Smooth muscle cell (in vitro differentiated cells): ENCODE measurements at regions not wholly inside any gene's neighbourhood (a gene's known extent, or its start where the extent isn't known, plus 50 kb on each side); places are given as distances from the start of the nearest gene placed in this dataset.

Experiments used
- DNase-seq: peaks from one replicate; lab custom pipeline; 2025; ENCODE audit not compliant: unreplicated experiment; lab: John Stamatoyannopoulos, UW
- H2AFZ ChIP-seq: fragments of 200-600 bp; sonication (generic); 2 replicates; pipeline ENCODE4 v1.6.0; 2016; ENCODE audit warnings: antibody characterized with exemption, low read depth, mild to moderate bottlenecking
- H3F3A ChIP-seq: fragments of 200-600 bp; sonication (generic); 2 replicates; pipeline ENCODE4 v1.6.0; 2017; ENCODE audit warnings: antibody characterized with exemption, low read depth
- H3K27ac ChIP-seq: fragments of 200-600 bp; sonication (generic); 2 replicates; pipeline ENCODE4 v1.5.1; 2016; ENCODE audit warnings: low read depth, mild to moderate bottlenecking
- H3K27me3 ChIP-seq: fragments of 200-600 bp; sonication (generic); 2 replicates; pipeline ENCODE4 v1.6.1; 2016; ENCODE audit warnings: low read depth, mild to moderate bottlenecking
- H3K36me3 ChIP-seq: fragments of 200-600 bp; sonication (generic); 2 replicates; pipeline ENCODE4 v1.5.1; 2016; ENCODE audit warnings: low read depth
- H3K4me1 ChIP-seq: fragments of 200-600 bp; sonication (generic); 2 replicates; pipeline ENCODE4 v1.5.1; 2016; ENCODE audit warnings: low read depth
- H3K4me2 ChIP-seq: fragments of 200-600 bp; sonication (generic); 2 replicates; pipeline ENCODE4 v1.6.0; 2016; ENCODE audit warnings: mild to moderate bottlenecking
- H3K4me3 ChIP-seq: fragments of 200-600 bp; sonication (generic); 2 replicates; pipeline ENCODE4 v1.5.1; 2016; ENCODE audit warnings: mild to moderate bottlenecking
- H3K79me2 ChIP-seq: fragments of 200-600 bp; sonication (generic); 2 replicates; pipeline ENCODE4 v1.6.0; 2016; ENCODE audit warnings: low read depth, mild to moderate bottlenecking
- H3K9ac ChIP-seq: fragments of 200-600 bp; sonication (generic); 2 replicates; pipeline ENCODE4 v1.6.0; 2016; ENCODE audit warnings: low read depth
- H3K9me3 ChIP-seq: fragments of 200-600 bp; sonication (generic); replicated peaks from 2 replicates; pipeline ENCODE4 v1.5.1; 2016; ENCODE audit warnings: low read depth
- H4K20me1 ChIP-seq: fragments of 200-600 bp; sonication (generic); 2 replicates; pipeline ENCODE4 v1.6.0; 2016; ENCODE audit warnings: low read depth
- WGBS: methylation state at CpG from one replicate; pipeline ENCODE4 v1.1.7; 2016; ENCODE audit warnings: low lambda C conversion rate; 5-methylcytosine and 5-hydroxymethylcytosine counted together
- TF ChIP-seq, protein P1 (sequence below): fragments of 200-600 bp; sonication (generic); IDR thresholded peaks from 2 replicates; pipeline ENCODE4 v1.5.1; 2017; ENCODE audit warnings: borderline replicate concordance, mild to moderate bottlenecking, antibody characterized with exemption; ENCODE audit not compliant: insufficient read depth, poor library complexity, severe bottlenecking

DNA sequence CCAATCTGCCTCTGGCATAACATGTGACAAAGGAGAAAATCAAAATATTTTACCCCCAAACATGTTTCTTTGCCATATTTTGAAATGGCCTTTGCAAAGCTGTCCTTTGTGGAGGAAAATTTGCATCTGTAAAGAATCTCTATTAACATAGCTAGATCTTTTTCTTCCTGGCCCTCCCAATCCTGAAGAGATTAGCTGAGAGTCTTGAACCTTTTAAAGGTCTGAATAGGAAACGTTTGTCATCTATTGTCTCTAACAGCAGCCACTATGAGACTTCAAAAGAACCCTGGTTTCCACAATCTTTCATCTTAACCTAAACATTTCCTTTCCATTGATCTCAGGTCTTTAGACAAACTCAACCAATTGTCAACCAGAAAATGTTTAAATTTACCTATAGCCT lies 520.9 kb upstream of the TGFBR2 start:
- Histone ChIP-seq H3K4me3 (no peak overlapping the region), H3K9ac (no peak overlapping the region), H3K9me3 (no peaks in the 10 kb centered on the region), H3K79me2 (no peaks in the 10 kb centered on the region), H3K27me3 (no peaks in the 10 kb centered on the region), H2AFZ (no peak overlapping the region), H3K36me3 (no peaks in the 10 kb centered on the region), H3K27ac (no peak overlapping the region), H4K20me1 (no peaks in the 10 kb centered on the region), H3K4me2 (no peak overlapping the region), H3F3A (no peaks in the 10 kb centered on the region), H3K4me1 (peaks cover 14% of the 10 kb centered on the region)
- WGBS, result 14% methylated on average over 1 of the region's 1 CpG
- TF ChIP-seq, protein P1, sequence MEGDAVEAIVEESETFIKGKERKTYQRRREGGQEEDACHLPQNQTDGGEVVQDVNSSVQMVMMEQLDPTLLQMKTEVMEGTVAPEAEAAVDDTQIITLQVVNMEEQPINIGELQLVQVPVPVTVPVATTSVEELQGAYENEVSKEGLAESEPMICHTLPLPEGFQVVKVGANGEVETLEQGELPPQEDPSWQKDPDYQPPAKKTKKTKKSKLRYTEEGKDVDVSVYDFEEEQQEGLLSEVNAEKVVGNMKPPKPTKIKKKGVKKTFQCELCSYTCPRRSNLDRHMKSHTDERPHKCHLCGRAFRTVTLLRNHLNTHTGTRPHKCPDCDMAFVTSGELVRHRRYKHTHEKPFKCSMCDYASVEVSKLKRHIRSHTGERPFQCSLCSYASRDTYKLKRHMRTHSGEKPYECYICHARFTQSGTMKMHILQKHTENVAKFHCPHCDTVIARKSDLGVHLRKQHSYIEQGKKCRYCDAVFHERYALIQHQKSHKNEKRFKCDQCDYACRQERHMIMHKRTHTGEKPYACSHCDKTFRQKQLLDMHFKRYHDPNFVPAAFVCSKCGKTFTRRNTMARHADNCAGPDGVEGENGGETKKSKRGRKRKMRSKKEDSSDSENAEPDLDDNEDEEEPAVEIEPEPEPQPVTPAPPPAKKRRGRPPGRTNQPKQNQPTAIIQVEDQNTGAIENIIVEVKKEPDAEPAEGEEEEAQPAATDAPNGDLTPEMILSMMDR, result no peak
- DNase-seq, result no peak

DNA sequence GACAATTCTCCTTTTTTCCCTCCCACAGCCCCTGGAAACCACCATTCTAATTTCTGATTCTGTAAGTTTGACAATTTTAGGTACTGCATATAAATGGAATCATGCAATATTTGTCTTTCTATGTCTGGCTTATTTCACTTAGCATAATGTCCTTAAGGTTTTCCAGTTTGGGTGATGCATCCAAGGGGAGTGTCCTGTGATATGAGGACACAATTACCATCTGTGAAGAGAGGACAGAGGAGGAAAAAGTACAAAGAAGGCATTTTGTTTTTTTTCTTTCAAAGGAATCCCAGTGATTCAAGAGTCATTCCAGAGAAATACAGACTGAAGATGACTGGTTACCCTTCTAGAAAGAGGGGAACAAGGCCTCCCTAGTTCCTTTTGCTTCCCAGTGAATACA lies 514.7 kb upstream of the TGFBR2 start:
- H2AFZ ChIP-seq, result no peak overlapping the region
- no peaks in the 10 kb centered on the region for H4K20me1 ChIP-seq
- H3K27ac ChIP-seq, result no peak overlapping the region
- TF ChIP-seq, protein P1, result no peak
- no peaks in the 10 kb centered on the region for H3K9me3 ChIP-seq
- H3F3A ChIP-seq, result no peaks in the 10 kb centered on the region
- no peaks in the 10 kb centered on the region for H3K27me3 ChIP-seq
- no peaks in the 10 kb centered on the region for H3K79me2 ChIP-seq
- H3K9ac ChIP-seq, result no peak overlapping the region
- DNase-seq, result no peak
- no peaks in the 10 kb centered on the region for H3K4me1 ChIP-seq
- H3K36me3 ChIP-seq, result no peaks in the 10 kb centered on the region
- no peak overlapping the region for H3K4me3 ChIP-seq
- H3K4me2 ChIP-seq, result no peak overlapping the region

DNA sequence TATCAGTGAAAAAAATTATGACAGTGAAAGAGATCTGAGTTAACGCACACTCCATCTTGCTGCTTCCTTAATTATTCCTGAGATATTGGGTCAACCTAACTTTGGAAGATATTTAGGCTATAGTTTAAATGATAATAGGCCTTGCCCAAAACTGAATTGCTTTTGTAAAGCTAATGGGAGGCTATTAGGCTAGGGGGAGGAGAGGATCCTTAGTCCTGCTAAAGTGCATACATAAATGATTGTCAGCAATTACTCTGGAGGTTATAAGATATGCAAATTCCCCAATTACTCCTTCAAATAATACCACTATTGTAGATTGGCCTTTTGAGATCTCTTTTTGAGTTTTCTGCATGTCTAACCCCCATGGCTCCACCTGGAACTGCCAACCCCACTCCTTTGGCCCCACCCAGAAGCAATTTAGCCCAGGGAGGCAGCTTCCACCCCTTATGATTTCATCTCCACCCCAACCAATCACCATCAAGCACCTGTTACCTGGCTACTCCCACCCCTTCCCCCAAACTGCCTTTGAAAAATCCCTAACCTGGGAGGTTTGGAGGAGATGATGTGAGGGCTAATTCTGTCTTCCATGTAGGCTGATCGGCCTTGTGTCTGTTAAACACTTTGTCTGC lies 509.3 kb upstream of the TGFBR2 start:
- no peaks in the 10 kb centered on the region for H3K79me2 ChIP-seq
- no peaks in the 10 kb centered on the region for H3K27me3 ChIP-seq
- TF ChIP-seq, protein P1, result no peak
- H3K9me3 ChIP-seq, result no peaks in the 10 kb centered on the region
- no peak overlapping the region for H3K9ac ChIP-seq
- H3K27ac ChIP-seq, result no peak overlapping the region
- no peaks in the 10 kb centered on the region for H3K4me1 ChIP-seq
- no peaks in the 10 kb centered on the region for H3F3A ChIP-seq
- WGBS, result 96% methylated on average over 2 of the region's 2 CpGs
- H4K20me1 ChIP-seq, result no peaks in the 10 kb centered on the region
- H3K36me3 ChIP-seq, result no peaks in the 10 kb centered on the region
- DNase-seq, result no peak
- H3K4me2 ChIP-seq, result no peak overlapping the region
- no peak overlapping the region for H2AFZ ChIP-seq
- no peak overlapping the region for H3K4me3 ChIP-seq

DNA sequence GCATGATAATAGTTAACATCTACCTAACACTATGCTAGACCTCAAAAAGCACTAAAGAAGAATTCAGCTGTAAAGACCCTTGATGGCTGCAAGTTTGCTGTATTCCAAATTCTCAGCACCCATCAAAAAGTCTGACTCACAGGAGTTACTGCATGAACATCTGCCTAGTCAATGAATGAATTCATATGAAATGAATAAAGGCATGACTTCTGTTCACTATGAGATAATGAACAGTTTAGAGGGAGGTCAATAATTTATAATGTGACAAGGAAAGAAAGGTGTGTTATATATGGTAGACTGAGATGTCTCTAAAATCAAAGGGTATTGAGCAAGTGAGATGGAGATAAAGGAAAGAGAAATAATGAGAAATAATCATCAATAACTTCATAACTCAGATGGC lies 508.2 kb upstream of the TGFBR2 start:
- no peak overlapping the region for H3K4me2 ChIP-seq
- no peak overlapping the region for H3K9ac ChIP-seq
- H3K9me3 ChIP-seq, result no peaks in the 10 kb centered on the region
- no peak for DNase-seq
- no peaks in the 10 kb centered on the region for H3K27me3 ChIP-seq
- TF ChIP-seq, protein P1, result no peak
- H3K79me2 ChIP-seq, result no peaks in the 10 kb centered on the region
- no peaks in the 10 kb centered on the region for H3K36me3 ChIP-seq
- H3K27ac ChIP-seq, result no peak overlapping the region
- no peaks in the 10 kb centered on the region for H3F3A ChIP-seq
- H3K4me3 ChIP-seq, result no peak overlapping the region
- no peaks in the 10 kb centered on the region for H3K4me1 ChIP-seq
- H2AFZ ChIP-seq, result no peak overlapping the region
- no peaks in the 10 kb centered on the region for H4K20me1 ChIP-seq
